Stimulated activated CD4-positive, alpha-beta T cell treated with anti-CD3 and anti-CD28 coated beads, TNF-alpha, amount 100 ng/mL, for 4 hours (primary cell): ENCODE measurements at regions not wholly inside any gene's neighbourhood (a gene's known extent, or its start where the extent isn't known, plus 50 kb on each side); places are given as distances from the start of the nearest gene placed in this dataset.
"Not testable (repeated sequence)": the region's sequence is repeated elsewhere in the genome, so short reads cannot be mapped to it uniquely, and the experiment has no call there.

ENCODE experiments used
- DNase-seq, 3 experiments: peaks; one replicate each; pipeline ENCODE4 v3.0.0-alpha.2; 2020; ENCODE audit warnings: low read depth in 3 of 3

DNA sequence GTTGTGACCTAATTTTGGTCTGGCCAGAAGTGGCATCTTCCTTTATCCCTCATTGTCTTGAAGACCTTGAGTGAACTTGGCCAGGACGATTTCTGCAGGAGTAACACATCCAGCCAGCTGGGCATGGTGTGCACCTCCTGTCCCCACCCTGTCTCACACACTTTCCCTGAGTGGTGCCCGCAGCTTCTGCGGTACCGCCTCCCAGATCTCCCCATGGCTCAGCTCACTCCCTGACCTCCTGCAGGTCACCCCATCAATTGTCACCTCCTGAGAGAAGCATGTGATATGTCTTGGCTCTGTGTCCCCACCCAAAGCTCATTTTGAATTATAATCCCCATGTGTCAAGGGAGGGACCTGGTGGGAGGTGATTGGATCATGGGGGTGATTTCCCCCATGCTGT lies 50.2 kb upstream of the TP53I11 start:
- no peak for DNase-seq

DNA sequence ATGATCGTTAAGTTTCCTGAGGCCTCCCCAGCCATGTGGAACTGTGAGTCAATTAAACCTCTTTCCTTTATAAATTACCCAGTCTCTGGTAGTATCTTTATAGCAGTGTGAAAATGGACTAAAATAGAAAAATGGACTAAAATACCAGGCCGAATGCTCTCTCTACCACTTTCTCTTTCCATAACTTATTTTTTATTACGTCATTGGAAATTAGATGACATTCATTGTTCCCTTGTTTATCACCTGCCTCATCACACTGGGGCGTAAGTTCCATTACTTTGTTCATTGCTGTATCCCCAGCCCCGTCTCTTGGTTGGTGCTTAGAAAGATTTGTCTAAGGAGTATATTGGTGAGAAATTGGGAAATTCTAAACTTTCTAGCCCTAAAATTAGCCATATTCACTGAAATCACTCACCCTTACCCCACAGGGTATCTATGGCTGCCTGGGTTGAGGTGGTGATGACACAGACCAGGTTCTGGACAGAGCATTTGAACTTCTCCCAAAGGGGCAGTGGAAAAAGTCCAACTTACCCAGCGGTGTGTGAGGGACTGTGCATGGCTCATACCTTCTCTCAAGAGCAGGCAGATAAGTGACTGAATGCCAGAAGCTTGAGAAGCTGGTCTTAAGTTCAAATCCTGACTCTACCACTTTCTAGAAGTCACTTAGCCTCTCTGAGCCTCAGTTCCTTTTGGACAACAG lies 50.9 kb upstream of the TP53I11 start:
- no peak for DNase-seq

DNA sequence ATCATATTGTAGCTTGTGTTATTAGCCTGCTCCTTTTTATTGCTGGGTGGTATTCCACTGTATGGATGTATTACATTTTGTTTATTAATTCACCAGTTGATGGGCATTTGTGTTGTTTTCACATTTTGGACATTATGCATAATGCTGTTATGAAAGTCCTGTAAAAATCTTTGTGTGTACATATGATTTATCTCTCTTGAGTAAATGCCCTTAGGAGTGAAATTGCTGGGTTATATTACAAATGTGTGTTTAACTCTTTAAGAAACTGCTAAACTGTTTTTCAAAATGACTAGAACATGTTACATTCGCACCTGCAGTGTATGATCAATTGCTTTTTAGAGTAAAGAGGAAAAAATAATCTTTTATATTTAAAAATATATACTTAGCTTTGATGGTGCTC lies 54.4 kb upstream of the TP53I11 start:
- DNase-seq = no peak

DNA sequence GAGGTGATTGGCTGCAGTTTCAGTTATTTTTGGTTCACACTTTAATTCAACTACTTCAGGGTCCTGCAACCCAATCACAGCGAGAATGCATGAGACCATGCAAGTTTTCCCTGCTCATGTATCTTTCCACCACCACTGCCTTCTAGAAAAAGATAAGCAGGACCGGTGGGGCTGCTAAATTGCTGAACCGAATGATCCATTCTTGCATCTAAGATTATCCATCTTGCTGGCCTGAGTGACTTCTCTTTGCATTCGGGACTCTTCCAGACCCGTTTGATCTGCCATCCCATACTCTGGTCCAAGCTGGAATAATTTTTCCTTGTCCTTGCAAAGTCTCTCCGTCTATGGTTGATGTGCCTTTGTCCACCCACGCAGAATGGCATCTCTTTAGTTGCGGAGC lies 56.3 kb upstream of the TP53I11 start:
- no peak for DNase-seq

DNA sequence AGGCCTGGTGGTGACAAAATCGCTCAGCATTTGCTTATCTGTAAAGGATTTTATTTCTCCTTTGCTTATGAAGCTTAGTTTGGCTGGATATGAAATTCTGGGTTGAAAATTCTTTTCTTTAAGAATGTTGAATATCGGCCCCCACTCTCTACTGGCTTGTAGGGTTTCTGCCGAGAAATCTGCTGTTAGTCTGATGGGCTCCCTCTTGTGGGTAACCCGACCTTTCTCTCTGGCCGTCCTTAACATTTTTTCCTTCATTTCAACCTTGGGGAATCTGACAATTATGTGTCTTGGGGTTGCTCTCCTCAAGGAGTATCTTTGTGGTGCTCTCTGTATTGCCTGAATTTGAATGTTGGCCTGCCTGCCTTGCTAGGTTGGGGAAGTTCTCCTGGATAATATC lies 65.3 kb upstream of the TP53I11 start:
- DNase-seq = not testable (repeated sequence)

DNA sequence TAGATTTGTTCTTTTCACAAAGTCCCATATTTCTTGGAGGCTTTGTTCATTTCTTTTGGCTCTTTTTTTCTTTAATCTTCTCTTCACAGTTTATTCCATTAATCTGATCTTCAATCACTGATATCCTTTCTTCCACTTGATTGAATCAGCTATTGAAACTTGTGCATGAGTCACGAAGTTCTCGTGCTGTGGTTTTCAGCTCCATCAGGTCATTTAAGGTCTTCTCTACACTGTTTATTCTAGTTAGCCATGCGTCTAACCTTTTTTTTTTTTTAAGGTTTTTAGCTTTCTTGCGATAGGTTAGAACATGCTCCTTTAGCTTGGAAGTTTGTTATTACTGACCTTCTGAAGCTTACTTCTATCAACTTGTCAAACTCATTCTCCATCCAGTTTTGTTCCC lies 65.8 kb upstream of the TP53I11 start:
- not testable (repeated sequence) for DNase-seq

DNA sequence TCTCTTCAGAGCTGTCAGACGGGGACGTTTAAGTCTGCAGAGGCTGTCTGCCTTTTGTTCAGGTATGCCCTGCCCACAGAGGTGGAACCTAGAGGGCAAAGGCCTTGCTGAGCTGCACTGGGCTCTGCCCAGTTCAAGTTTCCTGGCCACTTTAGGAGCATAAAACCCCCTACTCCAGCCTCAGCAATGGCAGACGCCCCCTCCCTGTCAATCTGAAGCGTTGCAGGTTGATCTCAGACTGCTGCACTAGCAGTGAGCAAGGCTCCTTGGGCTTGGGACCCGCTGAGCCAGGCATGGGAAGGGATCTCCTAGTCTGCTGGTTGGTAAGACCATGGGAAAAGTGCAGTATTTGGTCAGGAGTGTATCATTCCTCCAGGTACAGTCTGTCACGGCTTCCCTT lies 66.6 kb upstream of the TP53I11 start:
- DNase-seq = no peak

DNA sequence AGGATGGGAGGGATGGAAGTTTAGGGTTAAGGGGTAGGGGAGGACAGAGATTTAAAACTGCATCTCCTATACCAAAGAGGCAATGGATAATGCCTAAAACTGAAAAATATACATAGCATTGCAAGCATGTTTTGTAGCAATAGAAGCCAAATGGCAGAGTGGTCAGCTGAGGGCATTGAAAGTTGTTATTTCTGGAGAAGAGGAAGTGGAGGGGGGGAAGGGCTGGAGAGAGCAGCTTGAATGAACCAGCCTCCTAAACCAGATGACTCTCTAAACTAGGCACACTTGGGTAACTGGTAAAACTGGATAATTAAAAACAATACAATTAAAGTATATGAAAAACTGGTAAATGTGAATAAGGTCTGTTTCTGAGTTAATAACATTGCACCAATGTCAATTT lies 70.3 kb upstream of the TP53I11 start:
- DNase-seq = no peak

DNA sequence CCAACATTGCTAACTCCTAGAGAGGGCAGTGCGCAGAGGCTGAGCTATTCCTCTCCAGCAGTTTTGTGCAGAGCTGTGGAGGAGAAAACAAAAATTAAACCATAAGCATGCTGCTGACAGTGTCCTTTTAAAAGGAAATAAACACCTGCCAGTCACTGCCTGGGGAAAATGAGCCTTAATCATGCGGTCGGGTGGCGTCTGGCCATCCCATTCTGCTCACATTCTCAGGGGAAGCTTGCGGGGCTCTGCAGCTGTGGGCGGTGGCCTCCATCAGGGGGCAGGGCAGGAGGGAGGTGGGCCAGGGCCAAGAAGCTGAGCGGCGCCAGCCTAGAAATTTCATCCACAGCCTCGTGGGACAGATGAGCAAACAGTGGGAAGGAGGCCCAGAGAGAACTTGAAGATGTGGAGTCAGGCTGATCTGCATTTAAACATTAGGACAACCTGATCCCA lies 71.0 kb upstream of the TP53I11 start:
- no peak for DNase-seq

DNA sequence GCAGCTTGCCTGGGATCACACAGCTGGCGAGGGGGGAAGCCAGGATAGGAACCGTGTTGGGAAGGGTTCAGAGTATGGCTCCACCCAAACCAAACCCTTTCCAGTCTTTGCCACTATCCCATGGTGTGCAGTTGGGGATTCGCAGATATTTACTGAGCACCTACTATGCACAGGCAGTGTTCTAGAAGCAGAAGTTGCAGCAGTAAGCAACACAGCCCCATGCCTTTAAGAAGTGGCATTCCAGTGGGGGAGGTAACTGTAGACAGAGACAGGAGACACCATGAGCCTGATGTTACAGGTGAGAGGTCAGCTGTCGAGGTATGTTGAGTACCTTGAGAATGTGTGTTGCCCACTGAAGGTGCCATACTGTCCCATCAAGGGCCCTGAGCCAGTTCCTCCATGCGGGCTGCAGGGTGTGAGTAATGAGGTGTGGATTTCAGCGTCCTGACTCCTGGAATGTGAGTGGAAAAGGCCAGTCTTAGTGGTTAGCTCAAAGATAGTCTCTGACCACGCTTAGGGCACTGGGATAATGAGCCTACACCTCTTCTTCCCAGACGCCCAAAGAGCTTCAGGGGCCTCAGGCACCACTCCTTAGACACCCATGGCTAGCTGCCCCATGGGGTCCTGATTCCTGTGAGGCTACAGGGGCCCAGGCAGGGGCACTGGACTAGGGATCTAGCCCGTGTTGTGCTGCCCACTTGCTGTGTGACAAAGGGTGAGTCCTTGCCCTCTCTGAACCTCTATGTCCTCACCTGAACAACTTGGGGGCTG lies 71.8 kb upstream of the TP53I11 start:
- no peak for DNase-seq

DNA sequence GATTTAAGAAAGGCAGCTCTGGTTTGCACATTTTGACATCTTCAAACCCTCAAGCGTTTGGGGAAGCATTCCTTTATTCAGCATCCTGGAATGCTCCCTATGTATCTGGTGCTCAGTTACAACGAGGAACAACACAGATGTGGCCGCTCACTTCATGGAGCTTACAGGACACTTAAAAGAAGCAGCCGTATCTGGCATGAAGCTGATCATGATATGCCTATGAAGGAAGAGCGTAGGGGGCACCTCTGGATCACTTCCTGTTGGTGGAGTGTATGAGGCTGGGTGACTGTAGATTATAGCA lies 72.3 kb upstream of the TP53I11 start:
- DNase-seq = no peak

DNA sequence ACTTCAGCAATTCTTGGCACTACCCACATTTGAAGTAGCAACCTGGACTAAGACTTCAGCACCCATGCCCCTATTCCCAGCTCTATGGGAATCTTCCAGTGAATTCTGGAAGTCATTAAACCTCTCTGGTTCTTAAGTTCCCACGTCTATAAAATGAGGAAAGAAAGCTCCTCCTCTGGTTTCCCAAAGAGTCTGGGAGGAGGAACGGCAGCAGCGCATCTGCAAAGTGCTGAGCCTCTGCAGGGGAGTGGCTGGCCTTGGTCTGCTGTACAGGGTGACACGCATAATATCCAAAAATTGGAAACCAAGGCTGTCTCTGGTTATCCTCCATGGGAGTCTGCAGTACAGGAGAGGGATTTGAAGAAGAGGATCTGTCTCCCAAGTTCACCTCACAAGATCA lies 73.6 kb upstream of the TP53I11 start:
- DNase-seq = no peak

DNA sequence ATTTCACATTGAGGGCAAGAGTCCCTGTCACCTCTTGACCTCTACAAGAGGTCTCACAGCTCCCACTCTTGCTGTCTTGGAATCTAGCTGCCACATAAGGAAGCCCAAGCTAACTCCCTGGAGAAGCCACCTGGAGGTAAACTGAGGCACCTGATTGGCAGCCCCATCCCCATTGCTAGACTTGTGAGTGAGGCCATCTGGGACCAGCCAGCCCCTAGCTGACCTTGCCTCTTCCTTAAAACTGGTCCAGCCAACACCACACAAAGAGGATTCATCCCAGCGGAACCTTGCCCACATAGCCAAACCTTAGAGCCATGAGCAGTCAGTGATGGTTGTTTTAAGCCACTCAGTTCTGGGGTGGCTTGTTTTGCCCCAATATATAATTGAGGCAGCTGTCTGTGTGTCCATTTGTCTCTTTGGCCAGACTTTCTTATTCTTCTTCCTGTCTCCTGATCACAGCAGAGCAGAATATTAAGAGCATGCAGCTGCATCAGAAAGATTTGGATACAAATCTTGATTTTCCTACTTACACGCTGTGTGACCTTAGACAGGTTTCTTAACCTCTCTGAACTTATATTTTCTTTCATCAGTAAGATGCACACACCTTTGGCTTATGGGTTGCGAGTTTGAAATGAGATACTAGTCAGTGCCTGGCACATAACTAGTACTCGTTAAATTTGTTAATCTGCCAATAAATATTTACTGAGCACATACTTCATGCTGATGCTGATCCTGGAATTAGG lies 74.3 kb upstream of the TP53I11 start:
- no peak for DNase-seq

DNA sequence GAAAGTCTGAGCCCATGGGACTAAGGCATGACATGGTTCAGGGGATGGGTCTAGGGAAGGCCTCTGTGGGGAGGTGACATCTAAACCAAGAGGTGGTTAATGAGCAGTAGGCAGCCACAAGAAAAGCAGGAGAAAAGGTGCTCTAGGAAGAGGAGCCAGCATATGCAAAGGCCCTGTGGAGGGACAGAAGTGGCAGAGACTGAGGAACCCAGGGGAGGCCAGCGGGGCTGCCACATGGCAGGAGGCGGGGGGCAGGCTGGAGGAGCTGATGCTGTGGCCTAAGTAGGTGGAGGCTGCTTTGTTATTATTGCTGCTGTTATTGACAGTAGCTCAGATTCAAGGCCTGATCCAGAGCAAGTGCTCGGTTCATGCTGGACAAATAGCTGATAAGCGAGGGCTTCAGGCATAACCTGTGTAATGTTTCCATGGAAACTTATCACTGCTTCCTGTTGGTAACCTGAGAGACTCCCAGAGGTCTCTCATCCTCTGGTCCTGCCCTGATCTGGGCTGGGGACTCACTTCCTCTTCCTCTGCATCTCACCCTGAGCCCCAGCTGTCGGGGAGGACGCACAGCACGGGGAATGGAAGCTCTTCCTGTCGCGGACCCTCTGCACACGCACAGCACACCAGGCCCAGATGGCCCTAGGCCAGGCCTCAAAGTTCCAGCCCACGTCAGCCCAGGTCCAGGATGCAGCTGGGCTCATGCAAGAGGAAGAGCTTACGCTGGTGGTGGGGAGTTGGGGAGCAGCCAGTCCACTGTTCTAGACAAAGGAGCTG lies 75.2 kb upstream of the TP53I11 start:
- DNase-seq = no peak

DNA sequence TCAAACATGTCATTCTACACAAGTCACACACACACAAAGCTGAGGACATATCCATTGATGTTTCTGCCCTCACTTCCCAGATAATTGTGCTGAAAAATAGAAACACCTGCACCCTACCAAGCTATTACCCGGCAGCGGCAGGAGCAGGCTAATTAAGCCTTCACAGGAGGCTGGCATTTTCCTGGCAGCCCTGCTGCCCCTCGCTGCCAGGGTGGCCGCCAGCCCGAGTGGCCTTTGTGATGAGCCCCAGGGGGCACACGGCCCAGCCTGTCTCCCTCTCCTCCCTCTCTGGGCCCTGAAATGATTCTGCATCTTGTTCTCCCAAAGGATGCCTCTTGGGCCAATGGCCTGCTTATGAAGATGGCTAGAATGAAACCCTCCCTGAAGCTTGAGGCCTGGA lies 76.2 kb upstream of the TP53I11 start:
- DNase-seq = no peak

DNA sequence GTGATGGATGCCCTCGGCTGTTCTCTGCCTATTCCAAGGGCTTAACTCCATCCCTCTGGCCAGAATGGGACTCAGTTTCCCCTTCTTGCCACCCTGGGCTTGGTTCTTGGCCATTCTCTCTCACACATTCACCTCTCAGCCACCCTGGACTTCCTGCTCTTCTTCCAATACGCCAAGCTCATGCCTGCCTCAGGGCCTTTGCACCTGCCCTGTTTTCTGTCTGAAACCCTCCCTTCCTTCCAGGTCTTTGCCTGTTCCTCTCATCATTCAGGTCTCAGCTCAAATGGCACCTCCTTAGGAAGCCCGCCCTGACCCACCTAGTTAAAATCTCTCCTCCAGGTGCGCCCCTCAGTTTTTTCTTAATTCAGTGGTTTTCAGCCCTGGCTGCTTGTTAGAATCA lies 76.6 kb upstream of the TP53I11 start:
- DNase-seq = no peak

DNA sequence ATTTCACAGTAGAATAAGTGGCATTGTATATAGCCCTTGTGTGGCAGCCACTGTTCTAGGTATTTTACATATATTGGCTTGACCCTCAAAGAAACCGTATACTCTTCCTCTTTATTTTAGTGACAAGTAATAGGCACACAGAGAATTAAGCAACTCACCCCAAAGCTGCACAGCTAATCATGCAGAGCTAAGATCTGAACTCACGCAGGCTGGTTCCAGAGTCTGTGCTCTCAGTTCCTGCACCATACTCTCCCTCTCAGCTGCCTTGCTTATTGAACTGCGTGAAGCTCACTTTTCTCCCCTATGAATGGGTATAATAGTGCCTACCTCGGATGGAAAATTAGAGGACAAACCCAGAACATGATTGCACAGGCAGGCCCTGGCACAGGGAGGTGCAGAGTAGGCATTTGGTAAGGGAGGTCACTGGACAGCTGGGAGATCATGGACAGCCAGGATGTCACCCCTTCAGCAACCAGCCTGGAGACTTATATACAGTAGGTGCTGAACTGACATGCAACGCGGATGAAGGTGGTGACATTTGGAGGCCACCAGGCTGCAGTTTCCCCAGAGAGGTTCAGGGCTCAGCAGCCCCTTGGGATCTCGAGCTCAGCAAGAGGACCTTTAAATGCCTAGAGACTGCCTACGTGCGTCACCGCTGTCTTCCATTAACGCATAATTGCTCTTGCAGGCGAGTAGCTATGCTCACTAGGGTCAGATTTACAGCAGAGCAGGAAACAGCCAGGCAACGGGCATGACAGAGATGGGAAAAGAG lies 78.4 kb upstream of the TP53I11 start:
- DNase-seq = no peak

DNA sequence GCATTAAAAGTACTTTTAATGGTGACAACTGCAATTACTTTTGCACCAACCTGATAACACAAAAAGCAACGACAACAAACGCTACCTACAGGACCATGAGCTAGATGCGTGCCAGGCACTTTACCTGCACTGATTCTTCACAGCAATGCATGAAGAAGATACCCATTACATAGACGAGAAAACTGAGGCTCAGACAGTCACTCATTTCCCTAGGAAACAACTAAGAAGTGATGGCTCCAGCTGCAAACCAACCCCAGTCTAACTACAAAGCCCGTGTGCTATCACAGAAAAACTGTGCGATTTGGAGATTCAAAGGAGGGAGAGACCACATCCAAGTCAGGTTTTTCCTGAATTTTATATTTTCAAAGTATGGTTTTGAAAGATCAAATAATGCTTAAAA lies 80.1 kb upstream of the TP53I11 start:
- DNase-seq = no peak

DNA sequence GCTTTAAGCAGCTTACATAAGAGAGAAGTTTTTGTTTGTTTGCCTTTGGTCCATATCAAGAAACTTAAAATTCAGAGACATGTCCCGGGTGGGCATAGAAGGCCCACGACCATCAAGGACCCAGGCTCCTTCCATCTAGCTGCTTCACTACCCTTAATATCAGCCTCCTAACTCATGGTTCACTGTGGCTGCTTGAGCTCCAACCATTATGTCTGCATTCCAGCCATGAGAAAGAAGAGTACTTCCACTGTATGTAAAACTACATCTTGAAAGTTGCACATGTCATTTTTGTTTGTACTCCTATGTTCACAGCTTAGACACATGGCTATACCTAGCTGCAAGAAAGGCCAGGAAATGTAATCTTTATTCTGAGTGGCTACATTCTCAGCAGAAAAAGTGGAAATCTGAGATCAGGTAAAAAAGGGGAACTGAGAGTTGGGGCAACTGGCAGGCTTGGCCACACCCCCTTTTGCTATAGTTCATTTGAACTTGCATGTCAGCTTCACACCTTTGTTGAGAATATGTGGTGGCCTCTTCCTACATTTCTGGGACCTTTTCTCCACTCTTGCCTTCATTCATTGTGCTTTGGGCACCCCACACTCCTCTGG lies 81.3 kb upstream of the TP53I11 start:
- no peak for DNase-seq

DNA sequence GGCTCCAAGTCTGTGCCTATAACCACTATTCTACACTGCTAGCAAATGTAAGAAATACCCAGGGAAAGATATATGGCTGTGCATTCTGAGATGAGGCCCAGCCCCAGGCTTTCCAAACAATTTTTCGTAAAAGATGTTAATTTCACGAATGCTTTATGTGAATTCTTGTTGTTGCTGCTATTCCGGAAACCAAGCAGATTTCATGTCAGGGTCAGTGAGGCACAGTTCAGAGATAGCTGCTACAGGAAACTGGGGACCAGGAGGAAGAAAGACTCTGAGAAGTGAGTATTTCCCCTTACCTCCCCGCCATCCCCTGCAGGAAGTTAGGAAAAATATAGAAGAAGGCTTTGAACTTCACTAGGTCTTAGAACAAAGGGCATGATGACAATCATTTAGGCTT lies 84.7 kb upstream of the TP53I11 start:
- DNase-seq = no peak

DNA sequence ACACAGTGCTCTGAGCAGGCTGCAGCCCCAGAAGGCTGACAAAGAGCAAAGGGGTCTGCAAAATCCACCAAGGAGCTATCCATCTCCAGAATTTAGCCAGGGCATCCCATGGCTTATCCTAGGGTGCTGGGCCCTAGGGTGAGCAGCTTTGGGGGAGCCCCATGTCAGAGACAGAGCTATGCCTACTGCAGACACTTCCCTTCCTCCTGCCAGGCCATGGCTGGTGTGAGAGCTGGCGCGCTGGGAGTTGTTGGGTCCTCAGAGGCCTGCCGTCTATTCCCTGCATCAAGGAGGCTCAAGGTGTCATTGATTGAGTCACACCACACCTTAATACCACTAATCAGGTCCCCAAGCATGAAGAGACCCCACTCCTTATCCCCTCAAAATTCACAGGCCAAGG lies 85.3 kb upstream of the TP53I11 start:
- no peak for DNase-seq
